Mammary epithelial cell (primary cell): ENCODE measurements at regions not wholly inside any gene's neighbourhood (a gene's known extent, or its start where the extent isn't known, plus 50 kb on each side); places are given as distances from the start of the nearest gene placed in this dataset.

ENCODE experiments used
- EZH2 ChIP-seq: IDR thresholded peaks from 2 replicates; pipeline ENCODE4 v1.6.1; 2012; ENCODE audit warnings: low read length, inconsistent platforms, borderline replicate concordance
- TF ChIP-seq, protein P1 (sequence below), 2 donors: IDR thresholded peaks in 1 of 2; conservative IDR thresholded peaks in 1 of 2; 2 replicates each; pipeline ENCODE4 v1.5.1; 2011 to 2012; ENCODE audit warnings: inconsistent platforms in 2 of 2, low read length in 2 of 2, mild to moderate bottlenecking in 2 of 2, control low read depth in 1 of 2, low read depth in 1 of 2; ENCODE audit not compliant: insufficient read depth in 1 of 2; ENCODE audit errors: extremely low read depth in 1 of 2

DNA sequence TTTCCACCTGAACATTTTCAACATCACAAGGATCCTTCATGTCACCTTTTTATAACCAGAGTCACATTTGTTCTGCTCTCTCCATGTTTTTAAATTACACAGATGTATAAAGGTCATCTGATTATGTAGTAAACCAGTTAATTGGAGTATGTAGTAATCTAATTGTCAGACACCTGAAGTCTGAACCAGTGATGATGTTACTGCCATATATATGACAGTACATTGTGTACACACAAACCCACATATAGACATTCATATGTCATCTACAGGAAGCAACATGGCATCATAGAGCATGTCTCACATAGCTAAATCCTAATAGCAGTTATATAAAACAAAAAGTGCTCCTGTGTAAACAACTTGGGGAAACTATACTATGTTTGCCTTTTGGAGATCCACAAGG, 95.9 kb upstream of the PRR23C start:
- no peak for TF ChIP-seq EZH2
- TF ChIP-seq, protein P1, sequence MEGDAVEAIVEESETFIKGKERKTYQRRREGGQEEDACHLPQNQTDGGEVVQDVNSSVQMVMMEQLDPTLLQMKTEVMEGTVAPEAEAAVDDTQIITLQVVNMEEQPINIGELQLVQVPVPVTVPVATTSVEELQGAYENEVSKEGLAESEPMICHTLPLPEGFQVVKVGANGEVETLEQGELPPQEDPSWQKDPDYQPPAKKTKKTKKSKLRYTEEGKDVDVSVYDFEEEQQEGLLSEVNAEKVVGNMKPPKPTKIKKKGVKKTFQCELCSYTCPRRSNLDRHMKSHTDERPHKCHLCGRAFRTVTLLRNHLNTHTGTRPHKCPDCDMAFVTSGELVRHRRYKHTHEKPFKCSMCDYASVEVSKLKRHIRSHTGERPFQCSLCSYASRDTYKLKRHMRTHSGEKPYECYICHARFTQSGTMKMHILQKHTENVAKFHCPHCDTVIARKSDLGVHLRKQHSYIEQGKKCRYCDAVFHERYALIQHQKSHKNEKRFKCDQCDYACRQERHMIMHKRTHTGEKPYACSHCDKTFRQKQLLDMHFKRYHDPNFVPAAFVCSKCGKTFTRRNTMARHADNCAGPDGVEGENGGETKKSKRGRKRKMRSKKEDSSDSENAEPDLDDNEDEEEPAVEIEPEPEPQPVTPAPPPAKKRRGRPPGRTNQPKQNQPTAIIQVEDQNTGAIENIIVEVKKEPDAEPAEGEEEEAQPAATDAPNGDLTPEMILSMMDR (conservative IDR thresholded peaks at IDR 0.05 in 1 of 2, IDR thresholded peaks at IDR 0.05 in 1 of 2; ENCODE audit: extremely low read depth in 1 of 2, insufficient read depth in 1 of 2, low read depth in 1 of 2, low read length in 2 of 2): no peak
